ENCODE measurements at regions not wholly inside any gene's neighbourhood (a gene's known extent, or its start where the extent isn't known, plus 50 kb on each side); places are given as distances from the start of the nearest gene placed in this dataset.
"Not testable (repeated sequence)": the region's sequence is repeated elsewhere in the genome, so short reads cannot be mapped to it uniquely, and the experiment has no call there.

GRCh38 chrY:8922576-8922975, 414.7 kb upstream of the TSPY4 start:
- not testable (repeated sequence) for DNase-seq
